ENCODE measurements at regions not wholly inside any gene's neighbourhood (a gene's known extent, or its start where the extent isn't known, plus 50 kb on each side); places are given as distances from the start of the nearest gene placed in this dataset.

- POLR2A ChIA-PET, result no interaction called here
Measured at GRCh38 chr13:37482331-37482730, 116.2 kb downstream of the POSTN start.

GRCh38 chr13:37481885-37482227 lies 116.7 kb downstream of the POSTN start:
- ChIA-PET CTCF (interaction anchor here (0.6 to 0.7 kb wide), 3 partner anchors 10 to 372 kb away, joined by 3 to 5 read pairs (median 4); no protein-coding TSS in a partner anchor), POLR2A (no interaction called here)
- Histone ChIP-seq H3K36me3 (ENCODE audit: control insufficient read depth in 2 of 2, insufficient read depth in 1 of 2, low read length in 2 of 2) (no peaks in the 10 kb centered on the region), H3K4me1 (ENCODE audit: control insufficient read depth, insufficient read depth, low read length) (no peaks in the 10 kb centered on the region; the same call in 1 of the 2 replicates), H3K9me3 (ENCODE audit: control insufficient read depth, insufficient read depth, low read depth, low read length) (no peaks in the 10 kb centered on the region), H3K27ac (ENCODE audit: extremely low read depth, low read depth, low read length) (no peak overlapping the region), H3K4me3 (ENCODE audit: low read depth, low read length) (no peak overlapping the region)
- TF ChIP-seq ZBTB48 (tag by site-specific recombination; IDR thresholded peaks at IDR 0.05) (no peak), ZNF585B (tag by site-specific recombination; IDR thresholded peaks at IDR 0.05) (no peak), ZBTB44 (tag by site-specific recombination; IDR thresholded peaks at IDR 0.05) (no peak), ZNF707 (tag by site-specific recombination; IDR thresholded peaks at IDR 0.05) (no peak), ZNF354C (tag by site-specific recombination; IDR thresholded peaks at IDR 0.05; ENCODE audit: borderline replicate concordance, low read depth) (no peak), EGR2 (tag by site-specific recombination; IDR thresholded peaks at IDR 0.05; ENCODE audit: low read depth) (no peak), ZNF426 (tag by site-specific recombination; IDR thresholded peaks at IDR 0.05) (no peak), ZNF621 (tag by site-specific recombination; IDR thresholded peaks at IDR 0.05) (no peak), ZNF791 (tag by site-specific recombination; IDR thresholded peaks at IDR 0.05) (no peak), ZNF184 (tag by site-specific recombination; IDR thresholded peaks at IDR 0.05) (no peak), SP3 (tag by site-specific recombination; IDR thresholded peaks at IDR 0.05) (no peak), ZNF747 (tag by site-specific recombination; IDR thresholded peaks at IDR 0.05) (no peak), BCL11B (tag by site-specific recombination; IDR thresholded peaks at IDR 0.05; ENCODE audit: low read depth) (no peak), YY2 (tag by site-specific recombination; IDR thresholded peaks at IDR 0.05) (no peak)
- TF ChIP-seq, protein P1, sequence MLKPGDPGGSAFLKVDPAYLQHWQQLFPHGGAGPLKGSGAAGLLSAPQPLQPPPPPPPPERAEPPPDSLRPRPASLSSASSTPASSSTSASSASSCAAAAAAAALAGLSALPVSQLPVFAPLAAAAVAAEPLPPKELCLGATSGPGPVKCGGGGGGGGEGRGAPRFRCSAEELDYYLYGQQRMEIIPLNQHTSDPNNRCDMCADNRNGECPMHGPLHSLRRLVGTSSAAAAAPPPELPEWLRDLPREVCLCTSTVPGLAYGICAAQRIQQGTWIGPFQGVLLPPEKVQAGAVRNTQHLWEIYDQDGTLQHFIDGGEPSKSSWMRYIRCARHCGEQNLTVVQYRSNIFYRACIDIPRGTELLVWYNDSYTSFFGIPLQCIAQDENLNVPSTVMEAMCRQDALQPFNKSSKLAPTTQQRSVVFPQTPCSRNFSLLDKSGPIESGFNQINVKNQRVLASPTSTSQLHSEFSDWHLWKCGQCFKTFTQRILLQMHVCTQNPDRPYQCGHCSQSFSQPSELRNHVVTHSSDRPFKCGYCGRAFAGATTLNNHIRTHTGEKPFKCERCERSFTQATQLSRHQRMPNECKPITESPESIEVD (tag by site-specific recombination; IDR thresholded peaks at IDR 0.05), result no peak
- TF ChIP-seq, protein P2, sequence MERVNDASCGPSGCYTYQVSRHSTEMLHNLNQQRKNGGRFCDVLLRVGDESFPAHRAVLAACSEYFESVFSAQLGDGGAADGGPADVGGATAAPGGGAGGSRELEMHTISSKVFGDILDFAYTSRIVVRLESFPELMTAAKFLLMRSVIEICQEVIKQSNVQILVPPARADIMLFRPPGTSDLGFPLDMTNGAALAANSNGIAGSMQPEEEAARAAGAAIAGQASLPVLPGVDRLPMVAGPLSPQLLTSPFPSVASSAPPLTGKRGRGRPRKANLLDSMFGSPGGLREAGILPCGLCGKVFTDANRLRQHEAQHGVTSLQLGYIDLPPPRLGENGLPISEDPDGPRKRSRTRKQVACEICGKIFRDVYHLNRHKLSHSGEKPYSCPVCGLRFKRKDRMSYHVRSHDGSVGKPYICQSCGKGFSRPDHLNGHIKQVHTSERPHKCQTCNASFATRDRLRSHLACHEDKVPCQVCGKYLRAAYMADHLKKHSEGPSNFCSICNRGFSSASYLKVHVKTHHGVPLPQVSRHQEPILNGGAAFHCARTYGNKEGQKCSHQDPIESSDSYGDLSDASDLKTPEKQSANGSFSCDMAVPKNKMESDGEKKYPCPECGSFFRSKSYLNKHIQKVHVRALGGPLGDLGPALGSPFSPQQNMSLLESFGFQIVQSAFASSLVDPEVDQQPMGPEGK (tag by site-specific recombination; IDR thresholded peaks at IDR 0.05), result no peak

More at GRCh38 chr13:37482331-37482730, 116.2 kb downstream of the POSTN start:
- no peaks in the 10 kb centered on the region for H3K9me3 ChIP-seq (ENCODE audit: control insufficient read depth, insufficient read depth, low read depth, low read length)
- CTCF ChIA-PET, result interaction anchor here (0.6 to 0.7 kb wide), 2 partner anchors 11 to 373 kb away, joined by 3 to 5 read pairs; no protein-coding TSS in a partner anchor
- H3K4me1 ChIP-seq (ENCODE audit: control insufficient read depth, insufficient read depth, low read length), result no peaks in the 10 kb centered on the region; the same call in 1 of the 2 replicates
- no peak overlapping the region for H3K4me3 ChIP-seq (ENCODE audit: low read depth, low read length)
- H3K36me3 ChIP-seq (ENCODE audit: control insufficient read depth in 2 of 2, insufficient read depth in 1 of 2, low read length in 2 of 2), result no peaks in the 10 kb centered on the region
- no peak overlapping the region for H3K27ac ChIP-seq (ENCODE audit: extremely low read depth, low read depth, low read length)
- TF ChIP-seq REPIN1 (tag by site-specific recombination; IDR thresholded peaks at IDR 0.05; ENCODE audit: low read depth) (no peak), ZNF624 (tag by site-specific recombination; IDR thresholded peaks at IDR 0.05) (no peak), ZNF513 (tag by site-specific recombination; IDR thresholded peaks at IDR 0.05) (no peak), GLI2 (tag by site-specific recombination; IDR thresholded peaks at IDR 0.05; ENCODE audit: borderline replicate concordance, low read depth) (no peak), ZNF558 (tag by site-specific recombination; IDR thresholded peaks at IDR 0.05) (no peak), SETDB1 (IDR thresholded peaks at IDR 0.05; ENCODE audit: insufficient read length, low read length) (no peak), ZNF600 (tag by site-specific recombination; IDR thresholded peaks at IDR 0.05) (no peak), KLF16 (tag by site-specific recombination; IDR thresholded peaks at IDR 0.05) (no peak)
- TF ChIP-seq, protein P3, sequence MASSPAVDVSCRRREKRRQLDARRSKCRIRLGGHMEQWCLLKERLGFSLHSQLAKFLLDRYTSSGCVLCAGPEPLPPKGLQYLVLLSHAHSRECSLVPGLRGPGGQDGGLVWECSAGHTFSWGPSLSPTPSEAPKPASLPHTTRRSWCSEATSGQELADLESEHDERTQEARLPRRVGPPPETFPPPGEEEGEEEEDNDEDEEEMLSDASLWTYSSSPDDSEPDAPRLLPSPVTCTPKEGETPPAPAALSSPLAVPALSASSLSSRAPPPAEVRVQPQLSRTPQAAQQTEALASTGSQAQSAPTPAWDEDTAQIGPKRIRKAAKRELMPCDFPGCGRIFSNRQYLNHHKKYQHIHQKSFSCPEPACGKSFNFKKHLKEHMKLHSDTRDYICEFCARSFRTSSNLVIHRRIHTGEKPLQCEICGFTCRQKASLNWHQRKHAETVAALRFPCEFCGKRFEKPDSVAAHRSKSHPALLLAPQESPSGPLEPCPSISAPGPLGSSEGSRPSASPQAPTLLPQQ (tag by site-specific recombination; IDR thresholded peaks at IDR 0.05), result no peak

All from HEK293 (cell line).